ENCODE measurements at regions not wholly inside any gene's neighbourhood (a gene's known extent, or its start where the extent isn't known, plus 50 kb on each side); places are given as distances from the start of the nearest gene placed in this dataset.

DNA sequence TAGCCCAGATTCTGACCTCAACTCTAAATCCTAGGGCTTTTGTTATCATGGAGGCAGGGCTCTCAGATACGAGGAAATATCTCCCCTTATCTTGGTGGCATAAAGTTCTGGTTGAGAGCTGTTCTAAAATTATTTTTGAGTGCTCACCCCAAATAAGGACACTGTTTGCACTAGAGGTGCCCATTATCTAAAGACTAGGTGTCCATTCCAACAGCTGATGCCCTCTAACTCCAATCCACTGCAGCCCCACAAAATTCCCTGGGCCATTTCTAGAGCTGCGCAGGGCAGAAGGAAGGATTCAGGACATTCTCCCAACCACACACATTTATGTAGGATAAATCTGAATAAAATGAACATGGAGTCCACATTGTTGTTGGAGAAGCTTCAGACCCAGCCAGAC lies 301.9 kb downstream of the FGFR2 start:
- TF ChIP-seq, protein P1, sequence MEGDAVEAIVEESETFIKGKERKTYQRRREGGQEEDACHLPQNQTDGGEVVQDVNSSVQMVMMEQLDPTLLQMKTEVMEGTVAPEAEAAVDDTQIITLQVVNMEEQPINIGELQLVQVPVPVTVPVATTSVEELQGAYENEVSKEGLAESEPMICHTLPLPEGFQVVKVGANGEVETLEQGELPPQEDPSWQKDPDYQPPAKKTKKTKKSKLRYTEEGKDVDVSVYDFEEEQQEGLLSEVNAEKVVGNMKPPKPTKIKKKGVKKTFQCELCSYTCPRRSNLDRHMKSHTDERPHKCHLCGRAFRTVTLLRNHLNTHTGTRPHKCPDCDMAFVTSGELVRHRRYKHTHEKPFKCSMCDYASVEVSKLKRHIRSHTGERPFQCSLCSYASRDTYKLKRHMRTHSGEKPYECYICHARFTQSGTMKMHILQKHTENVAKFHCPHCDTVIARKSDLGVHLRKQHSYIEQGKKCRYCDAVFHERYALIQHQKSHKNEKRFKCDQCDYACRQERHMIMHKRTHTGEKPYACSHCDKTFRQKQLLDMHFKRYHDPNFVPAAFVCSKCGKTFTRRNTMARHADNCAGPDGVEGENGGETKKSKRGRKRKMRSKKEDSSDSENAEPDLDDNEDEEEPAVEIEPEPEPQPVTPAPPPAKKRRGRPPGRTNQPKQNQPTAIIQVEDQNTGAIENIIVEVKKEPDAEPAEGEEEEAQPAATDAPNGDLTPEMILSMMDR (IDR thresholded peaks at IDR 0.05) = no peak
- TF ChIP-seq POLR2A (IDR thresholded peaks at IDR 0.05) = no peak
